ENCODE measurements at regions not wholly inside any gene's neighbourhood (a gene's known extent, or its start where the extent isn't known, plus 50 kb on each side); places are given as distances from the start of the nearest gene placed in this dataset.
"Not testable (repeated sequence)": the region's sequence is repeated elsewhere in the genome, so short reads cannot be mapped to it uniquely, and the experiment has no call there.

DNA sequence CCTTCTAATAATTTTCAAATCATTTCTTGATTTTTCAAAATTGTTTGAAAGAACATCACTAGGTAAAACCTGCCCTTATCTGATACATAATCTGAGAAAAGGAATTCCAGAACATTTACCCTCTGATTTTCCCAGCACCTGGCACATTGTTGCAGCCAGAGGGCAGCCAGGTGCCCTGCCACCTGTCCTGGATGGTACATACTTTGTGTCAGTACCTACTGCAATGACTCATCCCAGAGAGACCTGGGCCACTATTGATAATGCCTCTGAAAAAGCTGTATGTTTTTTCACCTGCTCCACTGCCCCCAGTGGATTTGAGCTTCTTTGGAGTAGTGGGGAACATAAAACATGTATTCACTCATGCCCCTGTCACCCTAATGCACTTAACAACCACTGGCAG, 648.9 kb upstream of the GBE1 start:
- no peak for DNase-seq (ENCODE audit: low spot score)

DNA sequence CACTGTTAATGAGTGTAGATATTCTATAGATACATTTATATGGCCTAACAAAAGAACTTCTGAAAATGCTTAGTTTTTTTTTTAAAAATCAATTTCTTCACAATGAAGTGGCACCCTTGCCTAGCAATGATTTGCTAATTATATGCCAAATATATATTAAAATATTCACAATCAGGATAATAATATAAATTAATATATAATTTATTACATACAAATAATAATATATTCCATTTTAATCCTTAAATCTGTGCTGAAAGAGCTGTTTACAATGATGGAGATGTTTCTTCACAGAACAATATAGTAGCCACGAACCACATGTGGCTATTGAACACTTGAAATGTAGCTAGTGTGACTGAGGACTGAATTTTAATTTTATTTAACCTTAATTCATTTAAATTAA, 648.4 kb upstream of the GBE1 start:
- DNase-seq (ENCODE audit: low spot score) = no peak

DNA sequence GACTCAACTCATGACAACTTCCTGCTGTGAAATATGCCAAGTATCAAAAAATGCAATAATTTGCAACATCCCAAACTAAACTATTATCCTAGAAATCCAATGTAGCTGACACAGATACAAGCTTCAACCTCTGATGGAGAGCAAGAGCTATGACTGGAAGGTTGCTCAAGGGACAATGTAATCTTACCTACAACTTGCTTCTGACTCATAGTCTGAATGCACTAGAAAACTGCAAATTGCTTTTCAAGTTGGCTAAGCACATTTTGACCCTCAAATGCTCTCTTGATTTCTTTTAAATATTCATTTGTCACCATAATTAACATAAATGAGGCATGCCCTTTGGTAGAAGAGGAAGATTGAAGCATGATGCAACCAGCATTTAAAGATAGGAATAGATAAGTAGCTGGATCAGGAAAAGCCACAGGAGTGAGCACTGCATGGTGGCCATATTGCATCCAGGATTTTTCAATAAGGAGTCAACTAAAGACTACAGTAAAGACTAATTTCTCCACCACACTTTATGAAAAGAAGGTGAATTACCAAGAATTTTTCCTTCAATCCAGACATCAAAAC, 630.8 kb upstream of the GBE1 start:
- no peak for DNase-seq (ENCODE audit: low spot score)

DNA sequence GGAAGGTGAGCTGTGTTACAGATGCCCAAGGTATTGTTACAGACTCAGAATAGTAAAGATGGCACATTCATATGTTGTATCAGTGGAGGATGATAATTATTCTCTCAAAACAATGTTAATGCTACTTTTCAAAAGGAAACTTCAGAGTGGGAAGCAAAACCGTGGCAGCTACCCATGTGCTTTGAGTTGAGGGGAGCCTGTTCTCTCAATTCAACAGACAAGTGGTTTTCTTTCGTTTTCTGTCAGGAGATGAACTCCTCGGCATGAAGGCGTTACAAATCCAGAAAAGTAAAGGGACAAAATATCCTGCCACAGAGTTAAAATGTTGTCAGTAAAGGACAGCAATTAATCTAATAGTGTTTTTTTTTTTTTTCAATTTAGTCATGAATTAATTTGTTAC, 629.4 kb upstream of the GBE1 start:
- no peak for DNase-seq (ENCODE audit: low spot score)

DNA sequence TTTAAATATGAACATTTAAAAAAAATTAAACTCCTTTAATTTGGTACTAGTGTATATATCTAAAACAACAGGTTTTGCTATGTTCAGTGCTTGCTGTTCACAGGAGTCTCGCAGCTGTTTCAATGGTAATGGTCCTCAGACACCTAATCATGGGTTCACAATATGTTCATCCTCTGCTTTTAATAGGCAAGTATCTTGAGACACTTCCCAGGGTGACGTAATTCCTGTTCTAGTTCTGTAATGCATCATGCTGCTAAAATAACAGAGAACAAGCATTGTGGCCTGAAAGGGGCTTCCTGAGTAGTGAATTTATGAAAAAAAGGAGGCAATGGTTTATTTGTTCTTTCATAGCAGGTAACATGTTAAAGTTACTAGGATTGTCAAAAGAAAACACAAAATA, 625.2 kb upstream of the GBE1 start:
- no peak for DNase-seq (ENCODE audit: low spot score)

DNA sequence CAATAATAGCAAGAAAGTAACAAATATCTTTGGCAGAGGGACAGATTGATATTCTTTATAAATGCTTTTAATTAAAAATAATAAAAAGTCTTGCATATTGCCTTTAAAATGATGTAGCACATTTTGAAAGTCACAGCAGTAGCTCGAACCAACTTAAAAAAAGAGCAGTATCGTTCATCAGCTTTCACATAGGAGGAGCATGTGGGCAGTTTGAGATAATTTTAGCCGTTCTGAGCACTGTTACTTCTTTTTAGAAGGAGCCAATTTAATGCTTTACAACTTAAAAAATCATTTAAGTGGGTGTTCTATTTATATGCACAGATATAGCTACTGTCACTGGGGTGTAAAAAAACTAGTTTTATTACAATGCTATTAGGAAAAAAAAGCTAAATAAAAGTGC, 622.7 kb upstream of the GBE1 start:
- no peak for DNase-seq (ENCODE audit: low spot score)

DNA sequence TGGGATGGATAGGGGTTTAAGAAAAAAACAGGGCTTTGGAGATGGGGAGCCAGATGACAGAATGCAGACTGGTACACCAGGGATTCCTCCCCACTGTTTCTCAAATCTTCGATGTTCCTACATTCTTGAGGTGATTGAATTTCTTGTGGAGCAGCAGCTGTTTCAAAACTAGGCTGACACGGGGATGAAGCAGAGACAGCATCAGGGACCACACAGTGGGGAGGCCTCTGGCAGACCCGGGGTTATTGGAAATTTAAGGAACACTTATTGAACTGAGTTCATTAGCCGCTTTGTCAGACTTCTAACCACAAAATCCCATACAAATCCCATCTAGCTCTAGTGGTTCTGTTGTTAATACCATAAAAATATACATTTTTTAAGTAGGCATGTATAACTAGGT, 621.4 kb upstream of the GBE1 start:
- no peak for DNase-seq (ENCODE audit: low spot score)

DNA sequence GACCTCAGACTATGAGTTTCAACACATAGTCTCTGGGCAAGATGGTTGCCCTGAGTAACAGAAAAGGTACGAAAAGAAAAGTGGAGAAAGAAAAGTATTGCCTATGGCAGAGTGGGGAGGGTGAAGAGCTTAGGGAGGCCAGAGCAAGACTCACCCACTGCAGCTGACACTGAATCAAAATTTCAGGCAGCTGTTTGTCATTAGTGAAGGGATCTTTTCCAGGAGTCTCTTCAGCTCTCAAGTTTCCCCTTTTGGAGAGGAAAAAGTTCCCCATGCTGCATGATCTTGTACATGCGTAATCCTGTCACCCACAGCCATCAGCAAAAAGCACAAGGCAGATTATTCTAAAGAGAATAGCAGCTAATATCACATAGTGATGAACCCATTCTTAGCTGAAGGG, 616.9 kb upstream of the GBE1 start:
- DNase-seq (ENCODE audit: low spot score) = no peak

DNA sequence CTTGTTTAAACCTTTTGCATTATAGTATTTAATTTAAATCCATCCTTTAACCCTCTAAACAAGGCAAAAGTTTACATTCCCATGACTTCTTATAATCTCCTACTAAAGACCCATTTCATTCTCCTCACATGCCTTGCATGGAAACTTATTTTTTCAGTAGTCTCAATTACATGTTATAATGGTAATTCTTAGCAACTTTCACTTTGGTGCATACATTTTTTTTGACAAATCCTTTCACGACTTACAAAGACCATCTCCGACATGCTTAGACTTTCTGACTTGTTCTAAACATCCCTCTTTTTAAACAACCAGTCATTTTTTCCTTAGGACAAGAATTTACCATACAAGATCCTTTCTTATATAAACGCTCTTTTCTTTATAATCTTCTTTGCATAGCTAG, 615.4 kb upstream of the GBE1 start:
- no peak for DNase-seq (ENCODE audit: low spot score)

DNA sequence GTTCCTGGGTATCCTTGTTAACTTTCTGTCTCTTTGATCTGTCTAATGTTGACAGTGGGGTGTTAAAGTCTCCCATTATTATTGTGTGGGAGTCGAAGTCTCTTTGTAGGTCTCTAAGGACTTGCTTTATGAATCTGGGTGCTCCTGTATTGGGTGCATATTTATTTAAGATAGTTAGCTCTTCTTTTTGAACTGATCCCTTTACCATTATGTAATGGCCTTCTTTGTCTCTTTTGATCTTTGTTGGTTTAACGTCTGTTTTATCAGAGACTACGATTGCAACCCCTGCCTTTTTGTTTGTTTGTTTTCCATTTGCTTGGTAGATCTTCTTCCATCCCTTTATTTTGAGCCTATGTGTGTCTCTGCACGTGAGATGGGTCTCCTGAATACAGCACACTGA, 612.4 kb upstream of the GBE1 start:
- not testable (repeated sequence) for DNase-seq (ENCODE audit: low spot score)

DNA sequence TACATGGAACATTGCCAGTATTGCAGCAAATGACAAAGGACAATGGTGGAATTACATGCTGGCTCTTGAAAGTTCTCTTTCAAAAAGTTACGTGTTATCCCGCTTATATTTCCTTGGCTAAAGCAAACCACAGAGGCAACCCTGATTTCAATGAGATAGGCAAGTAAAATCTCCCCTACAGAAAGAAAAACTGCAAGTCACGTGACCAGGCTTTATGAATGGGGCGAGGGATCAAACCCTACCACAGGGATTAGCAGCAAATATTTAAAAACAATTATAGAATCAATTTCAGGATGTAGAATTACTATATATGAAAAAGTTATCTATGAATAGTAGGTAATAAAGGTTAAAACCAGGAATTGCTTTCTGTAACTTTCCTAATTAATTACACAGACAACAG, 603.4 kb upstream of the GBE1 start:
- DNase-seq (ENCODE audit: low spot score) = no peak

DNA sequence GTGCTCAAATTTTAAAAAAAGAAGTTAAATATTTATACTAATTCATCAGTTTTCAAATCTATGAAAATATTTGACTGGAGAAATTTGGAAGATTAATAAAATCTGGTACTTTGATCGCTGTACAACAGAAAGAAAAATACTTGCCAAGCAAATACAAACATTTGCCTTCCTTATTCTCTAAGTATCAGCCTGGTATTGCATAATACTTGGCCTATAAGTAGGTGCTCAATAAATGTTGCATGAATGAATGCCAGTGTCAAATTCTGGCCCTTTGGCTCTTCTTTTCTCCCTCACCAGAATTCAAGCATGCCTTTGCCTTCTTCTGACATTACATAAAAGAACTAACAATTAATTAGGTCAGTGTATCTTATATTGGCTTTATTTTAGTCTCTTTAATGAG, 601.7 kb upstream of the GBE1 start:
- DNase-seq (ENCODE audit: low spot score) = no peak

DNA sequence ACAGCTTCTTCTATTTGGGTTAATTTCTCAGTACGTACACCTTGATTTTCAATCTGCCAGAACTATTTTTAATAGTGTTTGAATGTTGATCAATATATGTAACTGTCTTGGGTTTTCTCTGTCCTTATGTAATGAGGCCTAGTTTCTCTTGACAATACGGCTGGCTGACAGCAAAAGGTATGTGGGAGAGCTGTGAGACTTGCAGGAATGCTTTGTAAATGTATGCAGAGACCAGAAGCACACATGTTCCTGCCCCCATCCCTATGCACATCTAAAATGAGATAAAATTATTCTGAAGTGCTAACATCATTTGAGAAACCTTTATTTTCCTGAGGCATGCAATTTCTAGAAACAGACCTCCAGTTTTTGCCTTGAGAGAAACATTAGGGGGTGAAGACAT, 593.8 kb upstream of the GBE1 start:
- no peak for DNase-seq (ENCODE audit: low spot score)

DNA sequence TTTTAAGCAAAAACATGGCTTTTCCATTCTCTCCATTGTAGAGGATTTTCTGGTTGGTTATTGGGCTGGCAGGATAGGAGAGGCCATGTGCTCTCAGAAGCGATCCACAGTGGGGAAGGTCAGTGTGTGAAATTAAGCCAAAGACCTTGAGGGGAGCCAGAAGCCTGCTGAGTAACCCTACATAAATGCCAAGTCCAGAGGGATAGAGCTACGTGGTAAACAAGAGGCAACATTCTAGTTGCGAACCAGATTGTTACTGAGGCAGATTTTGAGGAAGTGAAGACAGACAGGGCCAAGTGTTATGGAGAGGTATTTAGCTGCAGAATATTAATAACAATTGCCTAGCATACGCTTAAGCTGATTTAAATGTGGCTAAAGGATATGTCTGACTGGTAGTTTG, 592.8 kb upstream of the GBE1 start:
- no peak for DNase-seq (ENCODE audit: low spot score)

DNA sequence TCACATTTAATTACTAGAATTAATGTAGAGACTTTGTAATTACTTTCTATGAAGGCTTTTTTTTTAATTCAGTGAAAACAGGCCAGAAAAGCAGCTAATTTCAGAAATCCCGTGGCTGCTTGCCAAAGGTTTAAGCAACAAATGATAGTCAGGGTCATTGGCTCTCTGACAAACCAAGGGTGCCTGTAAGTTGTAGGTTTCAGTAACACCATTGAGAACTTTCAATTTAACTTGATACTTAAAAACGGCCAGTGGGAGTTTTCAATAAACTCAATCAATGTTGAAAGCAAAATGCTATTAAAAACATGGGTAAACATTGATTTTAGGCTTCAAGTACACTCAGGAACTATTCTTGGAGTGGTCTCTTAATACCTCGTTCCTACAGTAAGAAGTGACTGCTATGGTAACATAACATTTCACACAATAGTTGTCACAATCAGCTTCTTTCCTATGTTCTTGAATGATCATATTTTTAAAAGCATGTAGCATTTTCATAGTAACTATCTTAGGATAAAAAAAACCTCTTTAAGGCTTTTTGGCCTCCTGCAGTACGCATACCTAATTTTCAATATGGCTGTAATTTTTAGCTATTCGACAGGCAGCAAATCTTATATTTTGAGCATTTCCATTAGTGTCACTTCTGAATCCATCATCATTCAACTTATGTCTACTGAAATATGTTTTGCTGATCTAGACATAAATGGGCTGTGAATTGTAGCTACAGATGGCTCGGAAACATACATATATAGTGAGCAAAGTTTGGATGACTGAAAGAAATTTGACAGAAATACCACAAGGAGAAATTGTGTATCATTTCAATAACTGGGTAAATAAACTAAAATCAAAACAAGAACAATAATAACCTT, 592.1 kb upstream of the GBE1 start:
- no peak for DNase-seq (ENCODE audit: low spot score)

DNA sequence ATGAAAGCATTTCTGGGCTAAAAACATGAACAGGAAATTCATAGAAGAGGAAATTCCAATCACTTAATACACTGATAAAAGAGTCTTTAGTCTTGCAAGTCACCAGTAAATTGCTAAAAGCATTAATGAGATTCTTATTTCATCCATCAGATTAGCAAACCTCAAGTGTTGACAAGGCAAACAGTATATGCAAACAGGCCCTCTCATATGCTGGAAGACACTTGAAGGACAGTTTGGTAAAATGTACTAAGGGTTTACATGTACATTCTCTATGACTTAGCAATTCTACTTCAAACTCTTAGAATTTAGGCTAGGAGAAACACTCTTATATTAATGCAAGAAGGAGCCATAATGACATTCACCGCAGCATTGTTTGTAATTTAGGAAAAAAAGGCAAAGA, 586.1 kb upstream of the GBE1 start:
- no peak for DNase-seq (ENCODE audit: low spot score)

DNA sequence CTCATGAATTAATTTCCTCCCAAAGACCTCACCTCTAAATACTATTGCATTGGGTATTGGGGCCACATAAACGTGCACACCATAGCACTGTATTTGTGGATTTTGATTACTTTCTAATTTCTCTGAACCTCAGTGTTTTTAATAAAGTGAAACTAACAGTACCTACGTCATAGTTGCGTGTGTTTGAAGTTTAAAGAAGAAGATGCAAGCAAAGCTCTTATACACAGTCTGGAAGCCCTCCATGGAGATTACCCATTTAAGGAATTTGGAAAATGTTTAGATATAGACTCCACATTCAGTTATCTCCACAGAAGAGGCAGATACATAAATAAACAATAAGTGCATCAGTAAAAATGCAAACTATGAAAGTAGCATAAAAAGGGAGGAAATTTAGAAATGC, 581.1 kb upstream of the GBE1 start:
- no peak for DNase-seq (ENCODE audit: low spot score)

DNA sequence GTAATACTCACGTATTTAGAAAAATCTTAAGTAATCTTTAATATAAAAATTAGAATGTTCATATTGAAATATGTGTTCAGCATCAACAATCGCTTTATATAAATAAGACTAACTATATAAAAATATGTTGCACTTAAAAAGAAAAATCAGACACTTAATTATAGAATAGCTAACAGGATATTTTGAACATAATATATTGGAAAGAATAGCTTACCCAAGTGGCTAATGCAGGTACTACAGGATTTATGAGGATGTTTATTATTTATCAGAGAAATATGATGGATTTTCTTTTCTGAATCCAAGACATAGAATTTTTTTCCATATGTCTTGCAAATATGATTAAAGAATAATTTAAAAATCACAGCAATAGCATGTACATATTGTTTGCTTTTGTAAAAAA, 567.9 kb upstream of the GBE1 start:
- DNase-seq (ENCODE audit: low spot score) = no peak

DNA sequence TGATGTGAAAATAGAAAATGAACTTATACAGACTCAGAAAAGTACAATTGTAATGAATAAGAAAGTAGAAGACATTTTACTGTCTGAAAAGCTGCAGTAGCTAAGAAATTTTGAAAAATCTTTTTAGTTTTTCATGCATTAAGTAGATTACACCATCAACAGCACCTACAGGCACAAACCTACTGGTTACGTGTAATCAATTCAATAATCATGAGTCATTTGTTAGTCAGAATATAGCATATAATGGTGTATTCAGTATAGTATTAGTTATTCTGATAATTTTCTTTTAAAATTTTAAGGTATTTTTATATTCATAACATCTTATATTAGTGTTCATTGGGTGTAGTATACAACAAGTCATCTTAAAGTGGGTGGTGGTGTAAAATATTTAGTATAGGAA, 550.5 kb upstream of the GBE1 start:
- DNase-seq (ENCODE audit: low spot score) = no peak

DNA sequence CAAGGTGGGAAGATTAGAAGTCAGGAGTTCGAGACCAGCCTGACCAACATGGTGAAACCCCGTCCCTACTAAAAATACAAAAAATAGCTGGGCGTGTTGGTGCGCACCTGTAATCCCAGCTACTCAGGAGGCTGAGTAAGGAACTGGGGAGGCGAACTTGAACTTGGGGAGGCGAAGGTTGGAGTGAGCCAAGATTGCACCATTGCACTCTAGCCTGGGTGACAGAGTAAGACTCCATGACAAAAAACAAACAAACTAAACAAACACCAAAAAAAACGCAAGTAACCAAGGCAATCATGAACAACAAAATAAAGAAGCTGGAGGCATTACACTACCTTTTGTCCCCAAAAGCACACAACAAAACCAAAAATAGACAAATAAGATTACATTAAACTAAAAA, 547.3 kb upstream of the GBE1 start:
- DNase-seq (ENCODE audit: low spot score) = no peak

DNA sequence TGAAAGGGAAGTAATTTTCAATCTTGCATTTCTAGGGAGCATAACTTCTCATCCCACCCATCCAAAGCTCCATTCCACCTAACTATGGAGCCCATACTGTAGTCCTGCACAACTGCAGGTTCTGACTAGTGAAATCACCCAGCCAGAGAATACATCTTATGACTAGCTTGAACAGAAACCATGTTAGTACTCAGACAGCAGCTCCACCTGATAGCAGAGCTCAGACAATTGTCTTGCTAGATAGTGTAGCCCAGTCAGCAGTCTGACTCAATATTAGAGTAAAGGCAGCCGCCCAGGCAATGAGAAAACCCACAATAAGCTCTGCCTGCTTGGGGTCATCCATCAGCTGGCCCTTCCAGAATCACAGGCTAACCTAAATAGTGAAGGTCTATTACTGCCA, 544.7 kb upstream of the GBE1 start:
- no peak for DNase-seq (ENCODE audit: low spot score)

DNA sequence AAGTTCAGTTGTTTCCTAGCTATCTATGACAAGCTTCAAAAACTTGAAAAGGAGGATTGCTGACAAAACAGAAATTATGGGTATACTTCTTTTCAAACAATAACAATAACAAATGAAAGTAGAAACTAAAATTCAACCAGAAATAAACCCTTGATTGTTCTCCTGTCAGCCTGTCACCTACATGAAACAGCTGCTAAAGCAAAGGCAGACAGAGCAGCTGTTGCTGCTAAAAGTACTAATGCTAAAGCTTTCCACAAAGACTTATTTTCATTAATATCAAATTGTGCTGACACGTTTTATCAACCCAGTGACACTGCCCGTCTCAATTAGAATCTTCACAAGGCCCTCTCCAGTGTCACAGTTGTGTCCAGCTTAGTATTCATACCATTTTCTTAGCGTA, 533.2 kb upstream of the GBE1 start:
- no peak for DNase-seq (ENCODE audit: low spot score)

DNA sequence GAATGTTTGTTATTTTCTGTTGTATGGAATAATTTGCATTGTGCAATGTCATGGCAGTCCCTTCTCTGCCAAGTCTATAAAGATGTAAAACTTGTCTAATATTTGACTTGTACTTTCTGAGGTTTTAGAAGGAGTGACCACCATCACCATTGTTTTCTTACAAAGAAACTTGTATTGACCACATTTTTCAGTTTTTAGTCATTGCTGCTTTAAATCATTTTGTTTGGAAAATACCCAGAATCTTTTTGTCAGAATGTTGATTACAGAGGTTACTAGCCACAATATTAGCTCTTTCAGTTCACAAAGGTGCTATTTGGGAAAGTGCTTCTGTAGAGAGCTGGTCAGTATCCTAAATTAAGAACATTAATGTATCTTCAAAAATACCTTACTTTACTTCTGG, 532.4 kb upstream of the GBE1 start:
- DNase-seq (ENCODE audit: low spot score) = no peak

DNA sequence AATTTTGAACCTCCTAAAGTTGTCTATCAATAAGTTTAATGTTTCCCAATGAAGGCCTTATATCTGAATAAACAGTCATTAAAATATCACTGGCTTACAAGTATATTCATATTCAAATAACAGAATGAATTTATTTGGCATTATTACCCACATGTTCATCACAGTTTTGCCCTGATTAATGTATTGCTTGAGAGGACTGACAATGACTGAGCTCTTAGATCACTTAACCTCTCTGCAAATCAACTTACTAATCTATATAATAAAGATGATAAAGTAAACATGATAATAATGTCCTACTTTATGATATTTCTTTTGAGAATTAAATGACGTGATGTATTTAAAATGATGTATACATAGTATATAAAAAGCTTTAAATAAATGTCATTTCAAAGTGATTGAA, 532.0 kb upstream of the GBE1 start:
- DNase-seq (ENCODE audit: low spot score) = no peak

Measured in left forelimb (tissue), 1 donor.